ENCODE measurements at regions not wholly inside any gene's neighbourhood (a gene's known extent, or its start where the extent isn't known, plus 50 kb on each side); places are given as distances from the start of the nearest gene placed in this dataset.

GRCh38 chr11:29373725-29374124 is 643.1 kb downstream of the KCNA4 start:
- intact Hi-C loops (cut with DNase I), result no loop called here
- no peak for FAIRE-seq
- TF ChIP-seq CTCF (IDR thresholded peaks at IDR 0.05; ENCODE audit: borderline replicate concordance, extremely low read depth, insufficient read depth), result no peak
- Histone ChIP-seq H3K9me3 (ENCODE audit: control insufficient read depth in 2 of 3, insufficient read depth in 1 of 3, low read length in 3 of 3) (no peaks in the 10 kb centered on the region), H3K9ac (ENCODE audit: low read length in 3 of 3) (no peak overlapping the region), H3K4me3 (ENCODE audit: low read length in 3 of 3) (no peak overlapping the region), H3K4me1 (ENCODE audit: control insufficient read depth in 2 of 3, insufficient read depth in 2 of 3, low read depth in 1 of 3, low read length in 3 of 3) (no peaks in the 10 kb centered on the region), H3K36me3 (ENCODE audit: control insufficient read depth in 2 of 3, insufficient read depth in 3 of 3, low read length in 3 of 3) (no peaks in the 10 kb centered on the region), H3K27ac (ENCODE audit: low read depth in 2 of 2, low read length in 2 of 2) (no peak overlapping the region), H3K27me3 (ENCODE audit: control insufficient read depth, insufficient read depth, low read length) (no peaks in the 10 kb centered on the region)
- DNase-seq, result no peak

GRCh38 chr11:29368126-29368525 is 648.7 kb downstream of the KCNA4 start:
- Histone ChIP-seq H3K27me3 (ENCODE audit: control insufficient read depth, insufficient read depth, low read length) (no peaks in the 10 kb centered on the region), H3K4me1 (ENCODE audit: control insufficient read depth in 2 of 3, insufficient read depth in 2 of 3, low read depth in 1 of 3, low read length in 3 of 3) (no peaks in the 10 kb centered on the region), H3K9ac (ENCODE audit: low read length in 3 of 3) (no peak overlapping the region), H3K27ac (ENCODE audit: low read depth in 2 of 2, low read length in 2 of 2) (no peak overlapping the region), H3K4me3 (ENCODE audit: low read length in 3 of 3) (no peak overlapping the region), H3K9me3 (ENCODE audit: control insufficient read depth in 2 of 3, insufficient read depth in 1 of 3, low read length in 3 of 3) (no peaks in the 10 kb centered on the region), H3K36me3 (ENCODE audit: control insufficient read depth in 2 of 3, insufficient read depth in 3 of 3, low read length in 3 of 3) (no peaks in the 10 kb centered on the region)
- FAIRE-seq (no peak), DNase-seq (no peak)
- no peak for TF ChIP-seq CTCF (IDR thresholded peaks at IDR 0.05; ENCODE audit: borderline replicate concordance, extremely low read depth, insufficient read depth)
- intact Hi-C loops (cut with DNase I), result no loop called here

- no peak for TF ChIP-seq CTCF (IDR thresholded peaks at IDR 0.05; ENCODE audit: borderline replicate concordance, extremely low read depth, insufficient read depth)
- H3K9me3 ChIP-seq (ENCODE audit: control insufficient read depth in 2 of 3, insufficient read depth in 1 of 3, low read length in 3 of 3), result no peaks in the 10 kb centered on the region
- no peak overlapping the region for H3K4me3 ChIP-seq (ENCODE audit: low read length in 3 of 3)
- intact Hi-C loops (cut with DNase I), result no loop called here
- H3K9ac ChIP-seq (ENCODE audit: low read length in 3 of 3), result no peak overlapping the region
- H3K27ac ChIP-seq (ENCODE audit: low read depth in 2 of 2, low read length in 2 of 2), result no peak overlapping the region
- no peaks in the 10 kb centered on the region for H3K36me3 ChIP-seq (ENCODE audit: control insufficient read depth in 2 of 3, insufficient read depth in 3 of 3, low read length in 3 of 3)
- H3K27me3 ChIP-seq (ENCODE audit: control insufficient read depth, insufficient read depth, low read length), result no peaks in the 10 kb centered on the region
- FAIRE-seq, result no peak
- no peaks in the 10 kb centered on the region for H3K4me1 ChIP-seq (ENCODE audit: control insufficient read depth in 2 of 3, insufficient read depth in 2 of 3, low read depth in 1 of 3, low read length in 3 of 3)
- no peak for DNase-seq
Observed at GRCh38 chr11:29364006-29364405, 652.8 kb downstream of the KCNA4 start.

- FAIRE-seq (no peak), DNase-seq (no peak)
- intact Hi-C loops (cut with DNase I), result no loop called here
- Histone ChIP-seq H3K27me3 (ENCODE audit: control insufficient read depth, insufficient read depth, low read length) (no peaks in the 10 kb centered on the region), H3K27ac (ENCODE audit: low read depth in 2 of 2, low read length in 2 of 2) (no peak overlapping the region), H3K4me3 (ENCODE audit: low read length in 3 of 3) (no peak overlapping the region), H3K9me3 (ENCODE audit: control insufficient read depth in 2 of 3, insufficient read depth in 1 of 3, low read length in 3 of 3) (no peaks in the 10 kb centered on the region), H3K36me3 (ENCODE audit: control insufficient read depth in 2 of 3, insufficient read depth in 3 of 3, low read length in 3 of 3) (no peaks in the 10 kb centered on the region), H3K4me1 (ENCODE audit: control insufficient read depth in 2 of 3, insufficient read depth in 2 of 3, low read depth in 1 of 3, low read length in 3 of 3) (no peaks in the 10 kb centered on the region), H3K9ac (ENCODE audit: low read length in 3 of 3) (no peak overlapping the region)
- no peak for TF ChIP-seq CTCF (IDR thresholded peaks at IDR 0.05; ENCODE audit: borderline replicate concordance, extremely low read depth, insufficient read depth)
Observed at GRCh38 chr11:29361369-29361768, 655.5 kb downstream of the KCNA4 start.

All from kidney (tissue), 13 donors.